ENCODE measurements at regions not wholly inside any gene's neighbourhood (a gene's known extent, or its start where the extent isn't known, plus 50 kb on each side); places are given as distances from the start of the nearest gene placed in this dataset.

GRCh38 chr10:108180878-108181277, 1016.4 kb upstream of the SORCS1 start:
- TF ChIP-seq CTCF (IDR thresholded peaks at IDR 0.05 in 8 of 11, conservative IDR thresholded peaks at IDR 0.05 in 3 of 11) = no peak
- no peak for TF ChIP-seq POLR2AphosphoS5 (IDR thresholded peaks at IDR 0.05)
- no peak for TF ChIP-seq POLR2A (IDR thresholded peaks at IDR 0.05)

All from spleen (tissue), 7 donors.